ENCODE measurements at regions not wholly inside any gene's neighbourhood (a gene's known extent, or its start where the extent isn't known, plus 50 kb on each side); places are given as distances from the start of the nearest gene placed in this dataset.

GRCh38 chr20:52761867-52762266, 210.3 kb upstream of the TSHZ2 start:
- no peaks in the 10 kb centered on the region for H3K27me3 ChIP-seq (ENCODE audit: insufficient read depth, low read depth, low read length)
- no peak overlapping the region for H3K27ac ChIP-seq (ENCODE audit: low read length)

GRCh38 chr20:52760791-52761190, 211.4 kb upstream of the TSHZ2 start:
- Histone ChIP-seq H3K9me2 (ENCODE audit: insufficient read depth, low read length) (no peaks in the 10 kb centered on the region), H3K9me3 (ENCODE audit: low read length) (no peaks in the 10 kb centered on the region), H3K27ac (ENCODE audit: low read length) (no peak overlapping the region), H3K4me3 (ENCODE audit: low read length) (no peak overlapping the region), H3F3A (ENCODE audit: insufficient read depth, low read length, poor library complexity, severe bottlenecking) (peaks cover 3% of the 10 kb centered on the region), H3K27me3 (ENCODE audit: insufficient read depth, low read depth, low read length) (no peaks in the 10 kb centered on the region), H3K79me2 (replicated peaks; ENCODE audit: insufficient read depth, low read length) (no peaks in the 10 kb centered on the region), H4K20me1 (ENCODE audit: insufficient read depth) (no peaks in the 10 kb centered on the region), H2AFZ (ENCODE audit: low read depth, low read length) (no peak overlapping the region), H3K9ac (ENCODE audit: low read length) (no peak overlapping the region), H3K36me3 (ENCODE audit: insufficient read depth, low read length) (no peaks in the 10 kb centered on the region), H3K4me2 (ENCODE audit: low read length) (no peak overlapping the region)
- TF ChIP-seq EP300 (conservative IDR thresholded peaks at IDR 0.05; ENCODE audit: poor library complexity, severe bottlenecking): no peak
- no peak for TF ChIP-seq POLR2AphosphoS5 (IDR thresholded peaks at IDR 0.05)
- TF ChIP-seq REST (IDR thresholded peaks at IDR 0.05; ENCODE audit: borderline replicate concordance): no peak
- no peak for TF ChIP-seq RAD21 (conservative IDR thresholded peaks at IDR 0.05)
- TF ChIP-seq SMC3 (conservative IDR thresholded peaks at IDR 0.05; ENCODE audit: poor library complexity): no peak
- TF ChIP-seq EZH2 (IDR thresholded peaks at IDR 0.05; ENCODE audit: borderline replicate concordance, insufficient read depth, low read length, poor library complexity, severe bottlenecking): no peak

More at GRCh38 chr20:52761867-52762266, 210.3 kb upstream of the TSHZ2 start:
- Histone ChIP-seq H3K9ac (ENCODE audit: low read length) (no peak overlapping the region), H3K9me2 (ENCODE audit: insufficient read depth, low read length) (no peaks in the 10 kb centered on the region), H3K4me3 (ENCODE audit: low read length) (no peak overlapping the region), H3K9me3 (ENCODE audit: low read length) (no peaks in the 10 kb centered on the region), H3K79me2 (replicated peaks; ENCODE audit: insufficient read depth, low read length) (no peaks in the 10 kb centered on the region), H2AFZ (ENCODE audit: low read depth, low read length) (no peak overlapping the region), H3F3A (ENCODE audit: insufficient read depth, low read length, poor library complexity, severe bottlenecking) (peaks cover 3% of the 10 kb centered on the region), H3K4me2 (ENCODE audit: low read length) (no peak overlapping the region), H4K20me1 (ENCODE audit: insufficient read depth) (no peaks in the 10 kb centered on the region), H3K36me3 (ENCODE audit: insufficient read depth, low read length) (no peaks in the 10 kb centered on the region)
- TF ChIP-seq CTCF (IDR thresholded peaks at IDR 0.05; ENCODE audit: poor library complexity, severe bottlenecking) (no peak), SMC3 (conservative IDR thresholded peaks at IDR 0.05; ENCODE audit: poor library complexity) (no peak), EP300 (conservative IDR thresholded peaks at IDR 0.05; ENCODE audit: poor library complexity, severe bottlenecking) (no peak), TAF1 (IDR thresholded peaks at IDR 0.05; ENCODE audit: low read depth) (no peak), EZH2 (IDR thresholded peaks at IDR 0.05; ENCODE audit: borderline replicate concordance, insufficient read depth, low read length, poor library complexity, severe bottlenecking) (no peak), RAD21 (conservative IDR thresholded peaks at IDR 0.05) (no peak), POLR2AphosphoS5 (IDR thresholded peaks at IDR 0.05) (no peak), MXI1 (conservative IDR thresholded peaks at IDR 0.05; ENCODE audit: poor library complexity, severe bottlenecking) (no peak), REST (IDR thresholded peaks at IDR 0.05; ENCODE audit: borderline replicate concordance) (no peak)
